Adrenal gland (tissue), 9 donors: ENCODE measurements at regions not wholly inside any gene's neighbourhood (a gene's known extent, or its start where the extent isn't known, plus 50 kb on each side); places are given as distances from the start of the nearest gene placed in this dataset.

Source experiments
- DNase-seq, 7 donors: peaks; one replicate each; pipeline ENCODE4 v3.0.0-alpha.2; 2019 to 2020
- H3K27ac ChIP-seq, 5 donors: fragments of 200-600 bp; sonication (generic) in 4 of 5; 1 replicate in 3 of 5; 2 replicates in 2 of 5; pipeline versions ENCODE4 v1.5.1 to v1.8.0; 2016 to 2020; ENCODE audit warnings: mild to moderate bottlenecking in 1 of 5
- H3K27me3 ChIP-seq: fragments of 200-600 bp; 2 replicates; pipeline ENCODE4 v1.8.0; 2021
- H3K36me3 ChIP-seq, 2 donors: fragments of 200-600 bp; replicated peaks in 1 of 2; 1 replicate in 1 of 2; 2 replicates in 1 of 2; pipeline versions ENCODE4 v1.5.1 to v1.8.0; 2018 to 2022
- H3K4me1 ChIP-seq, 2 donors: fragments of 200-600 bp; replicated peaks in 1 of 2; 1 replicate in 1 of 2; 2 replicates in 1 of 2; pipeline versions ENCODE4 v1.5.1 to v1.8.0; 2018 to 2021
- H3K4me3 ChIP-seq, 4 donors: fragments of 200-600 bp; sonication (generic) in 3 of 4; one replicate each; pipeline ENCODE4 v1.5.1; 2016 to 2018
- H3K9me3 ChIP-seq, 3 donors: fragments of 200-600 bp; sonication (generic) in 1 of 3; replicated peaks in 1 of 3; 1 replicate in 2 of 3; 2 replicates in 1 of 3; pipeline versions ENCODE4 v1.5.1 to v1.8.0; 2016 to 2021
- POLR2A ChIP-seq, 2 donors: fragments of 450-650 bp; IDR thresholded peaks; one replicate each; pipeline ENCODE4 v1.6.1; 2017; ENCODE audit warnings: antibody characterized with exemption in 2 of 2, mild to moderate bottlenecking in 2 of 2, moderate library complexity in 1 of 2
- WGBS, 4 donors: extraction: QIAGEN DNeasy Blood & Tissue Kit in 2 of 4; methylation state at CpG; one replicate each; pipeline versions ENCODE4 v1.1.5 to v1.1.7; 2013 to 2017; 5-methylcytosine and 5-hydroxymethylcytosine counted together
- intact Hi-C, 2 donors: fragments of 100-400 bp; cut with DNase I; formaldehyde crosslinking; loops; one replicate each; pipeline versions ENCODE4 v1.14.1 to v1.15.0; 2022 to 2023
- small RNA-seq, 2 donors: library from RNA; depleted of rRNA; stranded (forward); fragments of <200 nt; gene quantifications; one replicate each; pipeline ENCODE3, GENCODE V24; 2016
- TF ChIP-seq, protein P1 (sequence below), 6 experiments: fragments of 450-650 bp in 4 of 6; fragments of 200-600 bp in 2 of 6; sonication (generic) in 1 of 6; IDR thresholded peaks; 1 replicate in 5 of 6; 2 replicates in 1 of 6; pipeline versions ENCODE4 v1.5.1 to v1.8.0; 2016 to 2021; ENCODE audit warnings: antibody characterized with exemption in 6 of 6, mild to moderate bottlenecking in 2 of 6, moderate library complexity in 1 of 6
- donor health status: healthy with polysubstance abuse.
- donor health status: Bipolar disorder and iron deficiency.
- donor health status: DM: yes; HTN: yes; CAD: no.
- donor health status: DM: no; HTN: no; CAD: no.
- donor health status: DM: no; HTN: no; CAD: no.

DNA sequence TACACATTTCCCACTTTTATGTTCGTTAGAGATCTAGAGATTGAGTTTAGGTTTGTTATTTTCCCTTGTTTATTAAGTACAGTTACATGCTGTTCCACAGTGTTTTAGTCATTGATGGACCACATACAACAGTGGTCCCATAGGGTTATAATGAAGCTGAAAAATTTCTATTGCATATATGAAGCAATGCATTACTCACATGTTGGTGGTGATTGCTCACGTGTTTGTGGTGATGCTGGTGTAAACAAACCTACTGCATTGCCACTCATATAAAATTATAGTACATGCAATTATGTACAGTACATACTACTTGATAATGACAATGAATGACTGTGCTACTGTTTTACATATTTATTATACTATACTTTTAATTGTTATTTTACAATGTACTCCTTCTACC, 51.0 kb upstream of the NXPH2 start:
- H3K4me1 ChIP-seq, result no peaks in the 10 kb centered on the region
- H3K4me3 ChIP-seq, result no peak overlapping the region
- no peak overlapping the region for H3K27ac ChIP-seq
- DNase-seq, result no peak
- no peaks in the 10 kb centered on the region for H3K27me3 ChIP-seq
- intact Hi-C loops, result no loop called here
- no peaks in the 10 kb centered on the region for H3K9me3 ChIP-seq
- 56 to 78% (median 68%) methylated on average over 2 of the region's 2 CpGs for WGBS, 4 donors
- no peak for TF ChIP-seq POLR2A (IDR thresholded peaks at IDR 0.05)
- TF ChIP-seq, protein P1, sequence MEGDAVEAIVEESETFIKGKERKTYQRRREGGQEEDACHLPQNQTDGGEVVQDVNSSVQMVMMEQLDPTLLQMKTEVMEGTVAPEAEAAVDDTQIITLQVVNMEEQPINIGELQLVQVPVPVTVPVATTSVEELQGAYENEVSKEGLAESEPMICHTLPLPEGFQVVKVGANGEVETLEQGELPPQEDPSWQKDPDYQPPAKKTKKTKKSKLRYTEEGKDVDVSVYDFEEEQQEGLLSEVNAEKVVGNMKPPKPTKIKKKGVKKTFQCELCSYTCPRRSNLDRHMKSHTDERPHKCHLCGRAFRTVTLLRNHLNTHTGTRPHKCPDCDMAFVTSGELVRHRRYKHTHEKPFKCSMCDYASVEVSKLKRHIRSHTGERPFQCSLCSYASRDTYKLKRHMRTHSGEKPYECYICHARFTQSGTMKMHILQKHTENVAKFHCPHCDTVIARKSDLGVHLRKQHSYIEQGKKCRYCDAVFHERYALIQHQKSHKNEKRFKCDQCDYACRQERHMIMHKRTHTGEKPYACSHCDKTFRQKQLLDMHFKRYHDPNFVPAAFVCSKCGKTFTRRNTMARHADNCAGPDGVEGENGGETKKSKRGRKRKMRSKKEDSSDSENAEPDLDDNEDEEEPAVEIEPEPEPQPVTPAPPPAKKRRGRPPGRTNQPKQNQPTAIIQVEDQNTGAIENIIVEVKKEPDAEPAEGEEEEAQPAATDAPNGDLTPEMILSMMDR (IDR thresholded peaks at IDR 0.05), result no peak
- H3K36me3 ChIP-seq, result no peaks in the 10 kb centered on the region

DNA sequence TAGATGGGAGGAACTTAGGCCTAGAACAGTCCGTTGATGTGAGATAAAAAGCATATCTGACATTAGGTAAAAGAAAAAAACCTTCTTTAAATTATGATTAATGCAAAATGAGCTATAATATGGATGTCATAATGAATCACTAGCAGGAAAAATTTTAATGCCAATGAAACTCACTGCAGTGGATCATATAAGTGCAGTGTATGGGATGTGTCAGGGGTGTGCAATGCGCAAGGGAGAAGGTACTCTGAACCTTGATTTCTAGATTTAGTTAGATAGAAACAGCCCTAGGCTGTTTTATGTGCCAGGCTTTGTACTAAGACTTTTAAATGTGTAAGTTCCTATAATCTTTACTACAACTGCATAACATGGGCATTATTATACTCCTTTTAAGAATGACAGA, 50.4 kb upstream of the NXPH2 start:
- H3K27ac ChIP-seq, result no peak overlapping the region
- TF ChIP-seq POLR2A (IDR thresholded peaks at IDR 0.05), result no peak
- TF ChIP-seq, protein P1 (IDR thresholded peaks at IDR 0.05), result no peak
- intact Hi-C loops, result no loop called here
- DNase-seq, result no peak
- 69 to 82% (median 75%) methylated on average over 2 of the region's 2 CpGs for WGBS, 4 donors
- H3K27me3 ChIP-seq, result no peaks in the 10 kb centered on the region
- no peak overlapping the region for H3K4me3 ChIP-seq
- H3K4me1 ChIP-seq, result no peaks in the 10 kb centered on the region
- no peaks in the 10 kb centered on the region for H3K36me3 ChIP-seq
- H3K9me3 ChIP-seq, result no peaks in the 10 kb centered on the region

Small RNA genes in the stretch of these regions (small RNA-seq; reads per million reads assigned to genes)
- gene RF00139 (0 reads per million in 2 donors), gene RN7SKP286 (0 reads per million in 2 donors)
